ENCODE measurements at regions not wholly inside any gene's neighbourhood (a gene's known extent, or its start where the extent isn't known, plus 50 kb on each side); places are given as distances from the start of the nearest gene placed in this dataset.

DNA sequence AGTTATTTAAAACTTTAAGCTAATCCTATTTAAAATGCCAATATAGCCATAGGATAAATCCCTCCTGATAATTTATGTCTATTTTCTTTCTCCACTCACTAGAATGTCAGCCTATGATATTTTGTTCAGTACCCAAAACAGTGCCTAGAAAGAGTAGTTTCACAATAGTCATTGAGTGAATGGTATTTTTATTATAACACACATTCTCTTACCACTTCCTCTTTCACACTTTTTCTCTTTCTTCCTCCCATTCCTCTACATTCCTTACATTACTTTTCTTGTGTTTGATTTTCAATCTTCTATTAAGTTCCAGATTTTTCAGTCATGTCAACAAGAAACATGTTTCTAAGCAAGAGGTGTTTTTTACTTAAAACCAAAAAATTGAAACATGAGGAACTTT is 327.6 kb upstream of the UBE2E3 start:
- TF ChIP-seq CHD1 (IDR thresholded peaks at IDR 0.05; ENCODE audit: low read depth, low read length) (no peak), CTCF (conservative IDR thresholded peaks at IDR 0.05; ENCODE audit: low read depth, low read length) (no peak), POLR2A (IDR thresholded peaks at IDR 0.05; ENCODE audit: low read depth, low read length) (no peak), FOS (IDR thresholded peaks at IDR 0.05; ENCODE audit: low read depth, low read length) (no peak), MAFK (IDR thresholded peaks at IDR 0.05; ENCODE audit: low read depth, low read length) (no peak), MAZ (IDR thresholded peaks at IDR 0.05; ENCODE audit: borderline replicate concordance, low read depth, low read length) (no peak), SMC3 (IDR thresholded peaks at IDR 0.05; ENCODE audit: low read depth, low read length) (no peak), CEBPB (IDR thresholded peaks at IDR 0.05; ENCODE audit: low read depth, low read length) (no peak), RFX5 (IDR thresholded peaks at IDR 0.05; ENCODE audit: low read depth, low read length) (no peak), MXI1 (IDR thresholded peaks at IDR 0.05; ENCODE audit: borderline replicate concordance, low read depth, low read length) (no peak), NFE2L2 (IDR thresholded peaks at IDR 0.05; ENCODE audit: low read depth, low read length) (no peak), BHLHE40 (IDR thresholded peaks at IDR 0.05; ENCODE audit: low read depth, low read length) (no peak)
- TF ChIP-seq, protein P1, sequence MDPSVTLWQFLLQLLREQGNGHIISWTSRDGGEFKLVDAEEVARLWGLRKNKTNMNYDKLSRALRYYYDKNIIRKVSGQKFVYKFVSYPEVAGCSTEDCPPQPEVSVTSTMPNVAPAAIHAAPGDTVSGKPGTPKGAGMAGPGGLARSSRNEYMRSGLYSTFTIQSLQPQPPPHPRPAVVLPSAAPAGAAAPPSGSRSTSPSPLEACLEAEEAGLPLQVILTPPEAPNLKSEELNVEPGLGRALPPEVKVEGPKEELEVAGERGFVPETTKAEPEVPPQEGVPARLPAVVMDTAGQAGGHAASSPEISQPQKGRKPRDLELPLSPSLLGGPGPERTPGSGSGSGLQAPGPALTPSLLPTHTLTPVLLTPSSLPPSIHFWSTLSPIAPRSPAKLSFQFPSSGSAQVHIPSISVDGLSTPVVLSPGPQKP (IDR thresholded peaks at IDR 0.05; ENCODE audit: borderline replicate concordance, low read depth, low read length): no peak
- TF ChIP-seq, protein P2, sequence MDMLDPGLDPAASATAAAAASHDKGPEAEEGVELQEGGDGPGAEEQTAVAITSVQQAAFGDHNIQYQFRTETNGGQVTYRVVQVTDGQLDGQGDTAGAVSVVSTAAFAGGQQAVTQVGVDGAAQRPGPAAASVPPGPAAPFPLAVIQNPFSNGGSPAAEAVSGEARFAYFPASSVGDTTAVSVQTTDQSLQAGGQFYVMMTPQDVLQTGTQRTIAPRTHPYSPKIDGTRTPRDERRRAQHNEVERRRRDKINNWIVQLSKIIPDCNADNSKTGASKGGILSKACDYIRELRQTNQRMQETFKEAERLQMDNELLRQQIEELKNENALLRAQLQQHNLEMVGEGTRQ (IDR thresholded peaks at IDR 0.05; ENCODE audit: low read depth, low read length): no peak
